Mucosa of descending colon (tissue), 3 donors: ENCODE measurements at regions not wholly inside any gene's neighbourhood (a gene's known extent, or its start where the extent isn't known, plus 50 kb on each side); places are given as distances from the start of the nearest gene placed in this dataset.

Experiments used
- ATAC-seq: fragments of 200-7000 bp; cut with Tn5 transposase; one replicate; pipeline ENCODE4 v1.9.1; 2020; ENCODE audit warnings: mild to moderate bottlenecking, moderate library complexity
- DNase-seq, 3 donors: peaks; one replicate each; pipeline ENCODE4 v3.0.0-alpha.2; 2020
- H3K36me3 ChIP-seq: fragments of 200-600 bp; one replicate; pipeline ENCODE4 v1.8.0; 2021; ENCODE audit warnings: low read depth, mild to moderate bottlenecking
- H3K4me1 ChIP-seq: fragments of 200-600 bp; one replicate; pipeline ENCODE4 v1.8.0; 2021; ENCODE audit warnings: low read depth, mild to moderate bottlenecking
- H3K4me3 ChIP-seq: fragments of 200-600 bp; one replicate; pipeline ENCODE4 v1.8.0; 2021; ENCODE audit warnings: mild to moderate bottlenecking
- H3K9me3 ChIP-seq: fragments of 200-600 bp; one replicate; pipeline ENCODE4 v1.8.0; 2021; ENCODE audit warnings: mild to moderate bottlenecking
- intact Hi-C, 2 donors: fragments of 100-400 bp; cut with DNase I in 1 of 2; cut with micrococcal nuclease in 1 of 2; formaldehyde crosslinking; loops; one replicate each; pipeline versions ENCODE4 v1.11.0 to v1.11.1; 2022; cut with DNase I, micrococcal nuclease
- TF ChIP-seq, protein P1 (sequence below): fragments of 200-600 bp; IDR thresholded peaks from one replicate; pipeline ENCODE4 v1.8.0; 2022; ENCODE audit warnings: antibody characterized with exemption, mild to moderate bottlenecking
- donor health status: DM: no; HTN: no; CAD: no; lungs with moderate emphysema.
- donor health status: DM: no; HTN: no; CAD: no.
- donor health status: DM: no; HTN: yes; CAD: no.

DNA sequence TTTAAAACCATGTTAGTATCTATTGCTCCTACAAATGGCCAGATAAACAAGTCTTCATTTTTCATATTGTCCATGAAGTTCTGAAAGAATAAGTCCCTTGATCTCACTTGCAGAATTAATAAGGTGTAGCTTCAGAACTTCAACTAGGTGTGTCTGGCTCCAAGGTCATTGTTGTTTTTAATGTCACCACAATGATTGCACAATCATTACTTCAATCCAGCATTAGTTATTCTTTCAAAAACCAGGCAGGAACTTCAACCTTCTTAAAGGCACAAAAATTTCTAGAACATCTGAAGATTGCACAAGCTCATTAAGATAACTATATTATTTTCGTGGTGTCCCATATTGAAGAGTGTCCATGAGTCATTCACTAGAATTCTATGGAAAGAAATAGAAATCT lies 1386.4 kb downstream of the CDH11 start:
- TF ChIP-seq, protein P1, sequence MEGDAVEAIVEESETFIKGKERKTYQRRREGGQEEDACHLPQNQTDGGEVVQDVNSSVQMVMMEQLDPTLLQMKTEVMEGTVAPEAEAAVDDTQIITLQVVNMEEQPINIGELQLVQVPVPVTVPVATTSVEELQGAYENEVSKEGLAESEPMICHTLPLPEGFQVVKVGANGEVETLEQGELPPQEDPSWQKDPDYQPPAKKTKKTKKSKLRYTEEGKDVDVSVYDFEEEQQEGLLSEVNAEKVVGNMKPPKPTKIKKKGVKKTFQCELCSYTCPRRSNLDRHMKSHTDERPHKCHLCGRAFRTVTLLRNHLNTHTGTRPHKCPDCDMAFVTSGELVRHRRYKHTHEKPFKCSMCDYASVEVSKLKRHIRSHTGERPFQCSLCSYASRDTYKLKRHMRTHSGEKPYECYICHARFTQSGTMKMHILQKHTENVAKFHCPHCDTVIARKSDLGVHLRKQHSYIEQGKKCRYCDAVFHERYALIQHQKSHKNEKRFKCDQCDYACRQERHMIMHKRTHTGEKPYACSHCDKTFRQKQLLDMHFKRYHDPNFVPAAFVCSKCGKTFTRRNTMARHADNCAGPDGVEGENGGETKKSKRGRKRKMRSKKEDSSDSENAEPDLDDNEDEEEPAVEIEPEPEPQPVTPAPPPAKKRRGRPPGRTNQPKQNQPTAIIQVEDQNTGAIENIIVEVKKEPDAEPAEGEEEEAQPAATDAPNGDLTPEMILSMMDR: no peak
- no peaks in the 10 kb centered on the region for H3K36me3 ChIP-seq
- H3K4me3 ChIP-seq: no peak overlapping the region
- H3K9me3 ChIP-seq: no peaks in the 10 kb centered on the region
- H3K4me1 ChIP-seq: no peaks in the 10 kb centered on the region
- ATAC-seq (no peak), DNase-seq (no peak)
- intact Hi-C loops: no loop called here

DNA sequence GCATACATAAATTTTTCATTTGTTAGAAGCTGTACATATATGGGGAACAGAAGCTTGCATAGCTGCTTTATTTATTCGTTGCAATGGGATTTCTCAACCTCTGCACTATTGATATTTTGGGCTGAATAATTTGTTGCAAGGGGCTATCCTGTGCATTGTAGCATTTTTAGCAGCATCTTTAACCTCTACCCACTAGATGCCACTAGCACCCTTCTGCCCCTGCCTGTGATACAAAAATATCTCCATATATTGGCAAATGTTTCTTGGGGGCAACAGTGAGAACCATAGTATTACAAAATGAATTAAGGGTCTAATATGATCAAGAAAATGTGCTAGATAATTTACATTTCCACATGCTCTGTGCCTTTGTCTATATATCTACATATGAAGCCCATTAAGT lies 1401.0 kb downstream of the CDH11 start:
- H3K36me3 ChIP-seq: no peaks in the 10 kb centered on the region
- DNase-seq: no peak
- no peak for ATAC-seq
- H3K9me3 ChIP-seq: no peaks in the 10 kb centered on the region
- H3K4me3 ChIP-seq: no peak overlapping the region
- H3K4me1 ChIP-seq: no peaks in the 10 kb centered on the region
- TF ChIP-seq, protein P1: no peak
- intact Hi-C loops: no loop called here

DNA sequence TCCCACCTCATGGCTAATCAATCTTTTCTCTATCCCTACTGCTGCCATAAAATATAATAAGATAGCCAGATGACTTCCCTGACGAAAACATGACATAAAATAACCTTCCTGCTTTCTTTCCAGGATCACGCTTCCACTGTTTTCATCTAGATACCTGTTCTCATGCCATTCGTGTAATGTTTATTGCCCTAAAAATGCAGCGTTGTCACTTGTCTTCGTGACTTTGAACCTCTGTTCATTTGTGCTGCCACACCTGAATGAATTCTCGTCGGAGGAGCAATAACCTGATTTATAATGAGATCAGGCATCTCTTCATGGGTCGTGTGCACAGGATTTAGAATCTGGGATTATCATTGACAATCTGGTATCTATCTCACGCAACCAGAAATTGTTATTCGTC lies 1401.9 kb downstream of the CDH11 start:
- H3K9me3 ChIP-seq: no peaks in the 10 kb centered on the region
- intact Hi-C loops: no loop called here
- DNase-seq (no peak), ATAC-seq (no peak)
- H3K4me1 ChIP-seq: no peaks in the 10 kb centered on the region
- no peaks in the 10 kb centered on the region for H3K36me3 ChIP-seq
- TF ChIP-seq, protein P1: no peak
- H3K4me3 ChIP-seq: no peak overlapping the region

DNA sequence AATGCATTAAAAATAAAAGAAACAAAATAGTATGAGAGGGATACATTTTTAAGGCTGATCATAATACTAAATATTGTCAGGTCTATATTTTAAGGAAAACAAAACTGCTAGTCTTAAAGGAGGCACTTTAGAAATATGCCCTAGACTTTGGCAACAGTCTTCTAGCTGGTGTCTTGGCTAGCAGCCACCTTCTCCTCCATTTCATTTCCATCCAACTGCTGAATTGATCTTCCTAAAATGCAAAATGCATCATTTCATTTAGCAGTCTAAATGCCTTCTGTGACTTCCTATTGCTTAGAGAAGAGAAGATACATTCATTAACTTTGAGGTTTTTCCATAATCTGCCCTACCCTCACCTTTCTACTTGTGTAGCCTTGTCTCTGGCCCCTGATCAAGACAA lies 1404.1 kb downstream of the CDH11 start:
- no peak for ATAC-seq
- DNase-seq: no peak
- Histone ChIP-seq H3K9me3 (no peaks in the 10 kb centered on the region), H3K4me3 (no peak overlapping the region), H3K36me3 (no peaks in the 10 kb centered on the region), H3K4me1 (no peaks in the 10 kb centered on the region)
- TF ChIP-seq, protein P1: no peak
- intact Hi-C loops: no loop called here

DNA sequence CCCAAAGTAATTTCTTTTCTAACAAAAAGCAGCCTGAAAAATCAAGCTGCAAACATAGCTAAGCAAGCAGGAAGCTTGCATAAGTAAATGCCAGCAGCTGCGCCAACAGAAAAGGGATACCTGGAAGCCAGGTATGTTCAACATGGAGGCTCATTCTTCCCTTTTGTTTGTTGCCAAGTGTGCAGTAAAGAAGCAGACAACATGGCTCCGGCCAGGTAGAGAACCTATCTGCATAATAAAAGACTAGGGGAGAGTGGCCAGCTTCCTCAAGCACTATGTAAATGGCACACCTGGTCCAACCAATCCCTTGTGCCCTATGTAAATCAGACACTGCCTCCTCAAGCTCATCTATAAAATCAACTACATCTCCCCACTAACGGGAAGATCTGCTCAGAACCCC lies 1407.0 kb downstream of the CDH11 start:
- ATAC-seq: no peak
- no peak overlapping the region for H3K4me3 ChIP-seq
- TF ChIP-seq, protein P1: no peak
- no peaks in the 10 kb centered on the region for H3K9me3 ChIP-seq
- intact Hi-C loops: no loop called here
- DNase-seq: no peak
- H3K4me1 ChIP-seq: no peaks in the 10 kb centered on the region
- H3K36me3 ChIP-seq: no peaks in the 10 kb centered on the region

DNA sequence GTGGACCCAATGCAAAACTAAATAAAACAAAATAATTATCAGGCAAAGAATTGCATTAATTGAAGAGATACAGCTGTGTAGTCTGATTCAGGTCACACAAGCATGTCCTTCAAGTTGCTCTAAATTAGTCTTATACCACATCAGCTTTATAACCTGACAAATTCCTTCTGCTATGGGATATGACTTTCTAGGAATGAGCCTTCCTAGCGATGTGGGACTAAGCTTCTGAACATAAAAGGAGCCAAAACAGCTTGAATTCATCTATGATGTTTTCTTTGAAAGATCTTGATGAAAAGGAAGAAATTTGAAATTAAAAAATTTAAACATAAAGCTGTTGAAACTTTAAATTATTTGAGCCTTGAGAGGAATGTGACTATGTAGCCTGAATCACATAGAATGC lies 1409.1 kb downstream of the CDH11 start:
- TF ChIP-seq, protein P1: no peak
- Histone ChIP-seq H3K4me1 (no peaks in the 10 kb centered on the region), H3K36me3 (no peaks in the 10 kb centered on the region), H3K9me3 (no peaks in the 10 kb centered on the region), H3K4me3 (no peak overlapping the region)
- intact Hi-C loops: no loop called here
- ATAC-seq: no peak
- DNase-seq: no peak
